Suprapubic skin (tissue), 4 donors: ENCODE measurements at regions not wholly inside any gene's neighbourhood (a gene's known extent, or its start where the extent isn't known, plus 50 kb on each side); places are given as distances from the start of the nearest gene placed in this dataset.

Experiments used
- DNase-seq, 2 donors: peaks; one replicate each; pipeline ENCODE4 v3.0.0-alpha.2; 2019; ENCODE audit warnings: low spot score in 2 of 2
- H3K27ac ChIP-seq: fragments of 200-600 bp; sonication (generic); one replicate; pipeline ENCODE4 v1.5.1; 2019
- H3K27me3 ChIP-seq: fragments of 200-600 bp; sonication (generic); one replicate; pipeline ENCODE4 v1.5.1; 2019
- H3K36me3 ChIP-seq: fragments of 200-600 bp; sonication (generic); one replicate; pipeline ENCODE4 v1.5.1; 2019
- H3K4me1 ChIP-seq: fragments of 200-600 bp; sonication (generic); one replicate; pipeline ENCODE4 v1.5.1; 2019
- H3K4me3 ChIP-seq: fragments of 200-600 bp; sonication (generic); one replicate; pipeline ENCODE4 v1.5.1; 2019; ENCODE audit warnings: mild to moderate bottlenecking
- H3K9me3 ChIP-seq: fragments of 200-600 bp; sonication (generic); one replicate; pipeline ENCODE4 v1.5.1; 2019
- EP300 ChIP-seq: sonication (generic); formaldehyde crosslinking; IDR thresholded peaks from one replicate; pipeline ENCODE4 v1.6.1; 2017; ENCODE audit warnings: antibody characterized with exemption
- POLR2A ChIP-seq, 2 donors: fragments of 450-650 bp; IDR thresholded peaks; one replicate each; pipeline ENCODE4 v1.6.1; 2017; ENCODE audit warnings: antibody characterized with exemption in 2 of 2, mild to moderate bottlenecking in 2 of 2, moderate library complexity in 2 of 2
- POLR2AphosphoS5 ChIP-seq, 3 donors: sonication (generic); formaldehyde crosslinking; IDR thresholded peaks; one replicate each; pipeline ENCODE4 v1.6.1; 2017; ENCODE audit warnings: antibody characterized with exemption in 3 of 3
- WGBS: methylation state at CpG from one replicate; pipeline ENCODE4 v1.1.5; 2018; 5-methylcytosine and 5-hydroxymethylcytosine counted together
- TF ChIP-seq, protein P1 (sequence below), 2 donors: fragments of 200-600 bp in 1 of 2; fragments of 450-650 bp in 1 of 2; sonication (generic) in 1 of 2; IDR thresholded peaks; one replicate each; pipeline ENCODE4 v1.5.1; 2016 to 2019; ENCODE audit warnings: antibody characterized with exemption in 2 of 2, mild to moderate bottlenecking in 1 of 2, moderate library complexity in 1 of 2

GRCh38 chr15:59867086-59867855 lies 136.8 kb upstream of the FOXB1 start:
- Histone ChIP-seq H3K9me3 (no peaks in the 10 kb centered on the region), H3K36me3 (no peaks in the 10 kb centered on the region), H3K27me3 (peaks cover 45% of the 10 kb centered on the region), H3K4me3 (no peak overlapping the region), H3K4me1 (no peaks in the 10 kb centered on the region), H3K27ac (no peak overlapping the region)
- 80% methylated on average over 5 of the region's 5 CpGs for WGBS
- no peak for TF ChIP-seq EP300
- no peak for TF ChIP-seq POLR2AphosphoS5 (IDR thresholded peaks at IDR 0.05)
- TF ChIP-seq POLR2A (IDR thresholded peaks at IDR 0.05) = no peak
- TF ChIP-seq, protein P1, sequence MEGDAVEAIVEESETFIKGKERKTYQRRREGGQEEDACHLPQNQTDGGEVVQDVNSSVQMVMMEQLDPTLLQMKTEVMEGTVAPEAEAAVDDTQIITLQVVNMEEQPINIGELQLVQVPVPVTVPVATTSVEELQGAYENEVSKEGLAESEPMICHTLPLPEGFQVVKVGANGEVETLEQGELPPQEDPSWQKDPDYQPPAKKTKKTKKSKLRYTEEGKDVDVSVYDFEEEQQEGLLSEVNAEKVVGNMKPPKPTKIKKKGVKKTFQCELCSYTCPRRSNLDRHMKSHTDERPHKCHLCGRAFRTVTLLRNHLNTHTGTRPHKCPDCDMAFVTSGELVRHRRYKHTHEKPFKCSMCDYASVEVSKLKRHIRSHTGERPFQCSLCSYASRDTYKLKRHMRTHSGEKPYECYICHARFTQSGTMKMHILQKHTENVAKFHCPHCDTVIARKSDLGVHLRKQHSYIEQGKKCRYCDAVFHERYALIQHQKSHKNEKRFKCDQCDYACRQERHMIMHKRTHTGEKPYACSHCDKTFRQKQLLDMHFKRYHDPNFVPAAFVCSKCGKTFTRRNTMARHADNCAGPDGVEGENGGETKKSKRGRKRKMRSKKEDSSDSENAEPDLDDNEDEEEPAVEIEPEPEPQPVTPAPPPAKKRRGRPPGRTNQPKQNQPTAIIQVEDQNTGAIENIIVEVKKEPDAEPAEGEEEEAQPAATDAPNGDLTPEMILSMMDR (IDR thresholded peaks at IDR 0.05) = no peak
- DNase-seq = no peak

GRCh38 chr15:59866642-59867041 lies 137.5 kb upstream of the FOXB1 start:
- WGBS = 69% methylated on average over 4 of the region's 4 CpGs
- no peak for DNase-seq

DNA sequence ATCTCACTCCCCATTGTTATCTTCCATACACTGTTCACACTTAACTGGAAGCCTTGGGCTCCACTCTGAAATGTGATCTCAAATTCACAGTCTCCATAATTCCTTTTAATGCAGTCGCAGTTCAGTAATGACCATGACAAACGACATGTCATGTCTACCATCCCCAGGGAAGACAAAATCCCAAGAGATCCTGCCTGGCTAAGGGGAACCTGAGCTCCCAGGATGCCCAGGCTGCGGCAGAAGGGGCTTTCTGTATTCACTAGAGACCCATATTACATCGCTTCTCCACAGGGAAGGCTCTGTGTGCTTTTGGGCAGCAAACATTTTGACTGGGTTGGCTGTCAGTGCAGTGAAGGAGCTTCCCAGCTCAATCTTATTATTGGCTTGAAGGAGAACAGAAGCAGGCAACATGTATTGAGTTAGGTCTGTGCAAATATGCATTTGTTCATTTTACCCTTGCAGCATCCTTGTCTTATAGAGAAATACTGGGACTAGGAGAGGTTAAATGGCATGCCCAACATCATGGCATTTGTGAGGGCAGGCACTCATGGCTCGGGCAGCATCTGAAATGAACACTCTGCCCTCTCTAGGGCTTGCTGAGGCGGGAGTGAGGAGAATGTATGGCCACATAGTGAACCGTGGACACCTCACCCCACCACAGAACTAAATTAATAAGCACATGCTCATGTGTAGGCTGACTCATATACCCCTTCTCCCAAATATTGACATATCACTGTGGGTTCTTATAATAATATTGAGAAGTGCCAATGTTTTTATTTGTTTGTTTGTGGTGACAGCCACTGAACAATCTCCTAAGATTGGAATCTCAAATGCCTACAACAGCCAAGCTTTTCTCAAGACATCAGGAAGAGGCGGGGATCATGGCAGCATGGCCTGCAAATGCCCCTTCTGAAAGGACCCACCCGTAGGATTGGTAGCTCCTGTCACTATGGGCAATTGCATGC lies 141.6 kb upstream of the FOXB1 start:
- 76% methylated on average over 9 of the region's 9 CpGs for WGBS
- DNase-seq = no peak

More at GRCh38 chr15:59866642-59867041, 137.5 kb upstream of the FOXB1 start:
- Histone ChIP-seq H3K4me3 (no peak overlapping the region), H3K27ac (no peak overlapping the region), H3K27me3 (peaks cover 44% of the 10 kb centered on the region), H3K36me3 (no peaks in the 10 kb centered on the region), H3K4me1 (no peaks in the 10 kb centered on the region), H3K9me3 (no peaks in the 10 kb centered on the region)
- TF ChIP-seq POLR2AphosphoS5 (IDR thresholded peaks at IDR 0.05) (no peak), EP300 (no peak), POLR2A (IDR thresholded peaks at IDR 0.05) (no peak)
- TF ChIP-seq, protein P1 (IDR thresholded peaks at IDR 0.05) = no peak

DNA sequence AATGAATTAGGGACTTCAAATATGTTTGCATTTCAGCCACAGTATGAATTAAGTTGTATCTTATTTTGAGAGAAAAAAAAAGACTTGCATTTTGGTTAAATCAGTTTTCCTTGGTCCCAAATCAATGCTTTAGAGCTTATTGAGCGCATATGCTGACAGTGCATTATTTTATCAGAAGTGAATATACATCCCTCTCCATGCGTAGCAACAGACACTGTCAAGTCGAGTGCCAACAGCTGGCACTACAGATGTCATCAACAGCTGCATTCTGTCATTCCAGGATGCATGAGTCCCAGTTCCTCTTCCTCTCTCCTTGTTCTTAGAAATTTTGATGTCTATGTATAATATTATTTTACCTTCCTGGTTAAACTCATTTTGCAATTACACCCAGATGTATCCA lies 156.1 kb upstream of the FOXB1 start:
- WGBS = 67% methylated on average over 3 of the region's 3 CpGs
- no peak for TF ChIP-seq POLR2AphosphoS5 (IDR thresholded peaks at IDR 0.05)
- TF ChIP-seq, protein P1 (IDR thresholded peaks at IDR 0.05) = no peak
- TF ChIP-seq POLR2A (IDR thresholded peaks at IDR 0.05) = no peak

More for the DNA sequence above, 141.6 kb upstream of the FOXB1 start:
- Histone ChIP-seq H3K27me3 (peaks cover 31% of the 10 kb centered on the region), H3K4me3 (no peak overlapping the region), H3K27ac (no peak overlapping the region), H3K36me3 (no peaks in the 10 kb centered on the region), H3K9me3 (no peaks in the 10 kb centered on the region), H3K4me1 (no peaks in the 10 kb centered on the region)
- no peak for TF ChIP-seq POLR2A (IDR thresholded peaks at IDR 0.05)
- TF ChIP-seq EP300 = no peak
- no peak for TF ChIP-seq POLR2AphosphoS5 (IDR thresholded peaks at IDR 0.05)
- TF ChIP-seq, protein P1 (IDR thresholded peaks at IDR 0.05) = no peak

More for the DNA sequence above, 156.1 kb upstream of the FOXB1 start:
- H3K9me3 ChIP-seq = no peaks in the 10 kb centered on the region
- peaks cover 36% of the 10 kb centered on the region for H3K27me3 ChIP-seq
- no peaks in the 10 kb centered on the region for H3K4me1 ChIP-seq
- DNase-seq = no peak
- no peak overlapping the region for H3K4me3 ChIP-seq
- no peak overlapping the region for H3K27ac ChIP-seq
- no peaks in the 10 kb centered on the region for H3K36me3 ChIP-seq
